ENCODE measurements at regions not wholly inside any gene's neighbourhood (a gene's known extent, or its start where the extent isn't known, plus 50 kb on each side); places are given as distances from the start of the nearest gene placed in this dataset.
"Not testable (repeated sequence)": the region's sequence is repeated elsewhere in the genome, so short reads cannot be mapped to it uniquely, and the experiment has no call there.

- in situ Hi-C loops (cut with MboI; ENCODE audit: low sequenced_read_pairs) = no loop called here
These were observed 210.1 kb upstream of the DAAM1 start for GRCh38 chr14:58978343-58978742.

DNA sequence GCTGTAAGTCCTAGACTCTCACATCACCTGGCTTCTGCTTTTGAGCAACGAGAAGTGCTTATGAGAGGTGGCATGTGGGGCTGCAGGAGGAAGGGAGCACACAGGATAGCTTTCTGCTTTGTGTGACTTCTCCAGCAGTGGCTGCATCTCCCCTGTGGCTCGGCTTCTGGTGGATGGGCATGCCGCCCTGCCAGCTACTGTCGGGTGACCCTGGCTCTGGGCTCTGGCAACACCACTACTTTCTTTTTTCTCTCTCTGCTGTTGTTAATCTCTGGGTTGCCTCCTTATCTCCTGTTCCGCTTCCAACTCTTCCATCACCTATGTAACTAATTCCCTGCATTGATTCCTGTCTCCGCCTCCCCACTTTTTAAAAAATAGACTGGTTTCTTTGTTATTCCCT is 209.1 kb upstream of the DAAM1 start:
- in situ Hi-C loops (cut with MboI; ENCODE audit: low sequenced_read_pairs) = no loop called here

DNA sequence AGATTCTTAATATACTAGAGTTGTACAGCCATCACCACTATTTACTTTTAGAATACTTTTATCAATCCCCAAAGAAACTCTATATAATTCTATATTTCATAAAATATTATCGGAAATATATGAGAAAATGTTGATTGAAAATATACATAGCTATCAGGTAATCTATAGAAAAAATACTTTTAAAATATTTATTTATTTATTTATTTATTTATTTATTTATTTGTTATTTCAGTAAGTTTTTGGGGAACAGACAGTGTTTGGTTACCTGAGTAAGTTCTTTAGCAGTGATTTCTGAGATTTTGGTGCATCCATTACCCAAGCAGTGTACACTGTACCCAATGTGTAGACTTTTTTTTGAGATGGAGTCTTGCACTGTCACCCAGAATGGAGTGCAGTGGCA is 206.6 kb upstream of the DAAM1 start:
- in situ Hi-C loops (cut with MboI; ENCODE audit: low sequenced_read_pairs) = no loop called here

- in situ Hi-C loops (cut with MboI; ENCODE audit: low sequenced_read_pairs) = no loop called here
These were observed 202.7 kb upstream of the DAAM1 start for GRCh38 chr14:58985786-58986185.

GRCh38 chr14:58987591-58987990 is 200.9 kb upstream of the DAAM1 start:
- in situ Hi-C loops (cut with MboI; ENCODE audit: low sequenced_read_pairs) = no loop called here

DNA sequence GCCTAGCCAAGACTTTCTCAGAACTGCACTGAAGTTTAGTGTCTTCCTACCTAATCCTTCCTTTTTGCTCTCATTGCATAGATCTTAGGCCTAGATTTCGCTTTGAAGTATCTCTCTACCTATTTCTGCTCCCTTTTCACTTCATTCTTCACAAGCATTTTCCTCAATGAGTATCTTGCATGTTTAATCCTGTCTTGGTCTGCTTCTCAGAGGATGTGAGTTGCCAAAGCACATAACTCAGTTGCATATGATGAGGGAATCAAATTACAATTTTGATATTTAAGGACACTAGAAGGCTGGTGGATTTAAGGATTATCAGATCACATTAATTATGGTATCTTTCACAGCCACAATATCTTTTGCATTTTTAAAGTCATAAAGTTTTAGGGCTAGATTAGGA is 195.5 kb upstream of the DAAM1 start:
- in situ Hi-C loops (cut with MboI; ENCODE audit: low sequenced_read_pairs) = no loop called here

GRCh38 chr14:58994130-58994529 is 194.3 kb upstream of the DAAM1 start:
- in situ Hi-C loops (cut with MboI; ENCODE audit: low sequenced_read_pairs) = no loop called here

GRCh38 chr14:59004012-59004411 is 184.5 kb upstream of the DAAM1 start:
- in situ Hi-C loops (cut with MboI; ENCODE audit: low sequenced_read_pairs) = no loop called here

GRCh38 chr14:59006179-59006578 is 182.3 kb upstream of the DAAM1 start:
- in situ Hi-C loops (cut with MboI; ENCODE audit: low sequenced_read_pairs) = not testable (repeated sequence)

DNA sequence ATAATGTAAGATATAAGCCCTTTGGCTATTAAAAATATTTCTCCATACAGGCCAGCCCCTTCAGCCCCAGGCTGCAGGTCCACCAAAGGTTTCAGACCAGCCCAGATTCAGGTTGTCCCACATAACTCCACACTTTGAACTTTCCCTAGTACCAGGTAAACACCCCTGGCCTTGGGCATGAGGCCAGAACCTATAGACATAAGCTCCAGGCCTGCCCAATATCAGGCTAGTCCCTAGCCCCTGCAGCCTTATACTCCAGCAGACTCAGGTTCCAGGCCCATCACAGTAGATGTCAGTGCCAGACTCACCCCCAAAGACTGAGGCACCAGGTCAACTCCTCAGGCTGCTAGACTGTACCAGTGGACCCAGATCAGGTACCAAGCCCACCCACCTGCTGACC is 178.5 kb upstream of the DAAM1 start:
- in situ Hi-C loops (cut with MboI; ENCODE audit: low sequenced_read_pairs) = no loop called here

DNA sequence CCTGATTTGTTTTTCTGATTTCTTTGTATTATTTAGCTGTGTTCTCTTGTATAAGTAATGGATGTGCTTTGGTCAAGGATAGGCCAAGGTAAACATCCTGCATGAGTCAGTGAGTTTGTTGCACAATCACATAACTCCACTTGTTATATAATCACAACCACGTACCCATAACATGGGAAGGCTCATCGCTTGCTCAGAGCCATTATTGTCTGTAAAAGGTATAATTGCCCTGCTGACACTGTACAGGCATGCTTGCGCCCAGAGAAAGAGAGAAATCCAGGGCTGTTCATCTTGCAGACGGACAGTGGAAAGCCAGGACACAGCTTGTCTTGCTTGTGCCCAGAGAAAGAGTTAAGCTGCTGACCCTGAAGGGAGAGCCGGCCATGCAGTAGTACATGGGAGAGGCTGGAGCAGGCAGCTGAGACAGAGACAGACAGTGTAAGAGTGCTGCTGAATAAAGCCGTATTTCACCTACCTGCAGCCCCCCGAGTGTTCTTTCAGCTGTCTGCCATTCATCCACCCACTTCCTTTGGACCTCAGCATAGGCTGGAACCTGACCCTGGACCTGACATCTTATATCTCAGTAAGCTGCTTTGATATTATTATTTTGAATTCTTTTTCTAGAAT is 174.7 kb upstream of the DAAM1 start:
- in situ Hi-C loops (cut with MboI; ENCODE audit: low sequenced_read_pairs) = no loop called here

DNA sequence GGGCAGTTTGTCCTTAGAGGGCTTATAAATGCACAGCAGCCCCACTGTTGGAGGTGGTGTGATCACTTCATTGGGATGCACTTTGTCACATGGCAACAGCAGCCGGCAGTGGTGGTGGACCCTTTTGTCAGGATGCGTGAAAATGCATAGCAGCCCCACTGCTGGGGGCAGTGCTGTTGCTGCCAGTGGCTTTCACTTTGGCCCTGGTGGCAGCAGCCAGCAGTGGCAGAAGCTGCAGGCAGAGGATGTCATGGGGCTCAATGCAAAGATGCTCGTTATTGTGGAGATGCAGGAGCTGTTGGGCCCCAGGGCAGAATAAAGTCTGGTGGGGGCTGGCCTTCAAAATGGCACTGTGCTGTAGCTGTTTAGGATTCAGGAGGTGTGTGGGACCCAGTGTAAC is 173.0 kb upstream of the DAAM1 start:
- in situ Hi-C loops (cut with MboI; ENCODE audit: low sequenced_read_pairs) = no loop called here

DNA sequence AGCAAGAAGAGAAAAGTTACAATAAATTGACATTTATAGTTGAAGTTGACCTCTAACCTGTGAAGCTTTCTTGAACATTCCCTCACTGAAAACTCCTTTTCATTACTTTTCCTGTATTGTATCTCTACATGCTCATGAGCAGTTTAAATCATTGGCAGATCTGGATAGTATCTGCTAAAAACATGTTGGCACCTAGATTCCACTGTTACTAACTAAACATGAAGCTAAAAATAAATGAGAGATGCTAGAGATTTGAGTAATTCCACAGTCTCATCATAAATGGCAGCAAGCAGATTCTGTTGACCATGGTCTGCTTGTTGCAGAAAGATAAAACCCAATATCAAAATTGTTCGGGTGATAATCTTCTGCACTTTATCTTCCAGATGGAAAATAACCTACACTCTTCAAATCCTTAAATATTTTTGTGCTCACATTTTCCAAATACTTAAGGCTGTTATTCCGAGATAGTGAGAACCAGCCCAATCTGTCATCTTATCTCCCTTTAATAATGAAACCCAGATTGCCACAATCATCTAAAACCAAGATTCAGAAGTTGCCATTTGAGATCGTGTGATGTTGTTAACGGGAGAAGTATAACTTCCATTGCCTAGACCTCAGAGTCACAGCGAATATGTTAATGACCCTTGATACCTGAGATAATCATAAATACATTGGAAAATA is 171.0 kb upstream of the DAAM1 start:
- in situ Hi-C loops (cut with MboI; ENCODE audit: low sequenced_read_pairs) = no loop called here

- in situ Hi-C loops (cut with MboI; ENCODE audit: low sequenced_read_pairs) = no loop called here
These were observed 170.0 kb upstream of the DAAM1 start for GRCh38 chr14:59018460-59018859.

DNA sequence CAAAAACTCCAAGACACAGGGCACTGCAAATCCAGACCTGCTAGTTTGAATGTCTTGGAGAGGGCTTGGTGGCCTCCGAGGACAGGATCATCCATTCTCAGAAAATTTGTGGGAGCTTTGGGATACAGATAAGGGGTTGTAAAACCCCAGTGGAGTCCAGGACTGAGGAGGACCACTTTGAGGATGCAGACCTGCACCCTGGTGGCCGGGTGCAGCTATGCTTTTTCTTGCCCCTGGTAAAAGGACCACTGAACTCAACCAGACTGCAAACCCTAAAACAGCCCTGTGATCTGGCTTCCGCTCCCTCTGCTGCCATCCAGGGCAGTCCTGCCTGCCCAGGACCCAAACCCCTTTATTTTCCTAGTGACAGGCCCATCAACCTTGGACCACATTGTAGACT is 169.5 kb upstream of the DAAM1 start:
- in situ Hi-C loops (cut with MboI; ENCODE audit: low sequenced_read_pairs) = no loop called here

GRCh38 chr14:59020382-59020781 is 168.1 kb upstream of the DAAM1 start:
- in situ Hi-C loops (cut with MboI; ENCODE audit: low sequenced_read_pairs) = no loop called here

- in situ Hi-C loops (cut with MboI; ENCODE audit: low sequenced_read_pairs) = no loop called here
These were observed 166.3 kb upstream of the DAAM1 start for GRCh38 chr14:59022144-59022543.

- in situ Hi-C loops (cut with MboI; ENCODE audit: low sequenced_read_pairs) = no loop called here
These were observed 162.4 kb upstream of the DAAM1 start for GRCh38 chr14:59026081-59026480.

- in situ Hi-C loops (cut with MboI; ENCODE audit: low sequenced_read_pairs) = not testable (repeated sequence)
These were observed 161.8 kb upstream of the DAAM1 start for GRCh38 chr14:59026640-59027039.

- in situ Hi-C loops (cut with MboI; ENCODE audit: low sequenced_read_pairs) = no loop called here
These were observed 159.8 kb upstream of the DAAM1 start for GRCh38 chr14:59028476-59029202.

DNA sequence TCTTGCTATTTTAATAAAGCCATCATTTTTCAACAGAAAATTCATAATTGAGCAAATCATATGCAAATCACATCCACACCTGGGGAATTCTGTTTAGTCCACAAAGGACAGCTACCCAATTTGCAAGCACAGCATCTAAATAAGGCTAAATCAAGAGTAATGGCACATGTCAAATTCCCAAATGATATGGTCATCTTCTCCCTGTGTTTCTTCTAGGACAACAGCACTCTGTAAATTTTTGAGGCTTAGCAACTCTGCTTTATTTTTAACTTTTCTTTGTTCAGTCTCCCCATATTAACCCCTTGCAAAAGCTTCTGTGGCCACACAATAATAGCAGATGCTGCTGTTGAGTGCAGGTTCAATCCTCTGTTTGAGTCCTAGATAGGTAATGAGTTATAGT is 155.6 kb upstream of the DAAM1 start:
- in situ Hi-C loops (cut with MboI; ENCODE audit: low sequenced_read_pairs) = no loop called here

- in situ Hi-C loops (cut with MboI; ENCODE audit: low sequenced_read_pairs) = no loop called here
These were observed 152.3 kb upstream of the DAAM1 start for GRCh38 chr14:59036134-59036533.
